Glutamatergic neuron (in vitro differentiated cells): ENCODE measurements at regions not wholly inside any gene's neighbourhood (a gene's known extent, or its start where the extent isn't known, plus 50 kb on each side); places are given as distances from the start of the nearest gene placed in this dataset.

ENCODE experiments used
- DNase-seq: peaks from one replicate; pipeline ENCODE4 v3.0.0; 2022
- H3K27ac Mint-ChIP-seq: one replicate; pipeline ENCODE4 v1.8.0; 2020; ENCODE audit warnings: mild to moderate bottlenecking, mixed read lengths, inconsistent platforms; ENCODE audit not compliant: unreplicated experiment
- H3K27me3 Mint-ChIP-seq: one replicate; pipeline ENCODE4 v1.8.0; 2020; ENCODE audit warnings: mild to moderate bottlenecking, moderate library complexity, mixed read lengths, inconsistent platforms; ENCODE audit not compliant: unreplicated experiment
- H3K36me3 Mint-ChIP-seq: one replicate; pipeline ENCODE4 v1.8.0; 2020; ENCODE audit warnings: mild to moderate bottlenecking, mixed read lengths, inconsistent platforms; ENCODE audit not compliant: unreplicated experiment
- H3K4me1 Mint-ChIP-seq: one replicate; pipeline ENCODE4 v1.8.0; 2020; ENCODE audit warnings: mild to moderate bottlenecking, low read depth, mixed read lengths, inconsistent platforms; ENCODE audit not compliant: unreplicated experiment
- H3K4me3 Mint-ChIP-seq: one replicate; pipeline ENCODE4 v1.8.0; 2020; ENCODE audit warnings: mild to moderate bottlenecking, mixed read lengths, inconsistent platforms; ENCODE audit not compliant: unreplicated experiment
- H3K9me3 Mint-ChIP-seq: one replicate; pipeline ENCODE4 v1.8.0; 2020; ENCODE audit warnings: mild to moderate bottlenecking, moderate library complexity, mixed read lengths, inconsistent platforms; ENCODE audit not compliant: unreplicated experiment
- TF ChIP-seq, protein P1 (sequence below): fragments of 200-600 bp; sonication (generic); IDR thresholded peaks from one replicate; pipeline ENCODE4 v1.5.0; 2021; ENCODE audit not compliant: partially characterized antibody, unreplicated experiment

DNA sequence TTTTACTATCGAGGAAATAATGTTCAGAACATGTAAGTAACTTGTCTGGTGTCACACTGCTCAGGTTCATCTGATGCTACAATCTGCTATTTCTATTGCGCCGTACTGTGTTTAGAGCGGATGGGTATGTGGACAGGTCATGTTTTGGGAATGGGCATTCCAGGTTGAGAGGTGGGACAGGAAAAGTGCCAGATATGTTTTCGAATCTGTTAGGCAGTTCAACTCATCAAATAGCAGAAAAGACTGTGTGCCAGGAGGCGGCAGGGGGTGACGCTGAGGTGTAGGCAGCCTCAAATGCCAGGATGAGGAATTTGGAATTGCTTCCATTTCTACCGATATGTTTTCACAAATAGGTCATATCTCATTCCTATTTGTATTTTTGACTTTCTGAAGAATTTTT lies 123.8 kb downstream of the HRH4 start:
- TF ChIP-seq, protein P1, sequence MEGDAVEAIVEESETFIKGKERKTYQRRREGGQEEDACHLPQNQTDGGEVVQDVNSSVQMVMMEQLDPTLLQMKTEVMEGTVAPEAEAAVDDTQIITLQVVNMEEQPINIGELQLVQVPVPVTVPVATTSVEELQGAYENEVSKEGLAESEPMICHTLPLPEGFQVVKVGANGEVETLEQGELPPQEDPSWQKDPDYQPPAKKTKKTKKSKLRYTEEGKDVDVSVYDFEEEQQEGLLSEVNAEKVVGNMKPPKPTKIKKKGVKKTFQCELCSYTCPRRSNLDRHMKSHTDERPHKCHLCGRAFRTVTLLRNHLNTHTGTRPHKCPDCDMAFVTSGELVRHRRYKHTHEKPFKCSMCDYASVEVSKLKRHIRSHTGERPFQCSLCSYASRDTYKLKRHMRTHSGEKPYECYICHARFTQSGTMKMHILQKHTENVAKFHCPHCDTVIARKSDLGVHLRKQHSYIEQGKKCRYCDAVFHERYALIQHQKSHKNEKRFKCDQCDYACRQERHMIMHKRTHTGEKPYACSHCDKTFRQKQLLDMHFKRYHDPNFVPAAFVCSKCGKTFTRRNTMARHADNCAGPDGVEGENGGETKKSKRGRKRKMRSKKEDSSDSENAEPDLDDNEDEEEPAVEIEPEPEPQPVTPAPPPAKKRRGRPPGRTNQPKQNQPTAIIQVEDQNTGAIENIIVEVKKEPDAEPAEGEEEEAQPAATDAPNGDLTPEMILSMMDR: no peak
- Mint-ChIP-seq H3K4me1 (no peaks in the 10 kb centered on the region), H3K36me3 (no peaks in the 10 kb centered on the region), H3K27me3 (no peaks in the 10 kb centered on the region), H3K4me3 (no peak overlapping the region), H3K9me3 (no peaks in the 10 kb centered on the region), H3K27ac (no peak overlapping the region)
- DNase-seq: no peak

GRCh38 chr18:24584813-24585212 lies 124.4 kb downstream of the HRH4 start:
- Mint-ChIP-seq H3K27me3 (no peaks in the 10 kb centered on the region), H3K9me3 (no peaks in the 10 kb centered on the region), H3K4me1 (no peaks in the 10 kb centered on the region), H3K27ac (no peak overlapping the region), H3K36me3 (no peaks in the 10 kb centered on the region), H3K4me3 (no peak overlapping the region)
- TF ChIP-seq, protein P1: no peak
- no peak for DNase-seq

DNA sequence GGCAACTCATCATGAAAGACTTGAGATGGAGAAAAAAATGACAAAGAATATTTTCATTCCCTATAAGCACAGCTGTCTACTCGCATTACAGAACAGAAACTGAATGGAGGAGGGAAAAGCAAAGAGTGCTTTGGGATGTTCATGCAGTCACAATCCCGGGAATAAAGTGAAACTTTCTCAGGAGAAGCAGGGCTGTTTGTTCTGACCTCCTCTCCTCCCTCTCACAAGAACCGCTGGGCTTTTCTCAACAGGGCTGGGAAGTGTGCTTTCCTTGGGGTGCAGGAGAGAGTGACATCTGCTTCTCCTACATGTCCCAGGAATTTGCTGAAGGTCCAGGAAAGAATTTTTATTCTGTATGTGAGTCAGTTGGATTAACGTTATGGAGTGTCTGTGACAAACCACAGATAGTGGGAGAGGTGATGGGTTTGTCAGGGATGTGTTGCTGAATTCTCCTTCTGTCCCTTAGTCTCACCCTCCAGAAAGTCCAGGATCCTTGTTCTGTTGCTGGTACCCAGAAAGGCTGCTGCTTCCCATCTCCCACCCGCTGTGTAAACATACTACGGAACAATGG lies 125.6 kb downstream of the HRH4 start:
- Mint-ChIP-seq H3K9me3 (peaks cover 2% of the 10 kb centered on the region), H3K4me3 (no peak overlapping the region), H3K27ac (no peak overlapping the region), H3K36me3 (peaks cover 5% of the 10 kb centered on the region), H3K27me3 (no peaks in the 10 kb centered on the region), H3K4me1 (no peaks in the 10 kb centered on the region)
- no peak for DNase-seq
- TF ChIP-seq, protein P1: no peak

DNA sequence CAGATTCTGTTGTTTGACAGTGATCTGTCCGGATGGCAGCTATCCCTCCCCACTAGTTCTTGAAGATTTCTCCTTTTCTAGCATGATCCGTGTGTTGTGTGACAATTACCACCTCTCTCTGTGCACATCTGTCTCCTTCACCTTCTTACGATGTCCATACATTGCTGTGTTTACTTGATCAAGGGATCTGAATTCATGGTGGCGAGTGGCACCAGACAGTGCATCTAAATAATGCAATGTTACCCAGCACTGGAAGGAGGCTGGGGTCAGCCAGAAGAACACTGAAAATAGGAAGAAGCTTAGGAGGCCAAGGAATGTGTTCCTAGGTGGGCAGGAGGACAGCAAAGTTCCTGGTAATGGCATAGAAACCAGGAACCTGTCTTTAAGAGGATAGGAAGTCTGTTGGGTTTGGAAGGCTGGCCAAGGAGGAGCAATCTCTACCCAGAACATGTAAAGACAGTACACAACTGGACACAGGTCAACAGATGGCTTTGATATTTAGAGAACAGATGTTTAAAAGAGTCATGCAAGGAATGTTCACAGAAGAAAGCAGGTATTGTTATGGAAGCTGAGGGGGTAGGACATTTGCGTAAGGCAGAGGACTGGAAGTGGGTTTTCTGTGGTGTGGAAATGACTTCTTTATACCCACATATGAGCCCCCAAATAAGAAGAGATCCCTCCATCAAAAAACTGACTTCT lies 126.4 kb downstream of the HRH4 start:
- Mint-ChIP-seq H3K9me3 (peaks cover 8% of the 10 kb centered on the region), H3K27me3 (no peaks in the 10 kb centered on the region), H3K4me1 (no peaks in the 10 kb centered on the region), H3K4me3 (no peak overlapping the region), H3K36me3 (peaks cover 11% of the 10 kb centered on the region), H3K27ac (no peak overlapping the region)
- TF ChIP-seq, protein P1: no peak
- DNase-seq: no peak

DNA sequence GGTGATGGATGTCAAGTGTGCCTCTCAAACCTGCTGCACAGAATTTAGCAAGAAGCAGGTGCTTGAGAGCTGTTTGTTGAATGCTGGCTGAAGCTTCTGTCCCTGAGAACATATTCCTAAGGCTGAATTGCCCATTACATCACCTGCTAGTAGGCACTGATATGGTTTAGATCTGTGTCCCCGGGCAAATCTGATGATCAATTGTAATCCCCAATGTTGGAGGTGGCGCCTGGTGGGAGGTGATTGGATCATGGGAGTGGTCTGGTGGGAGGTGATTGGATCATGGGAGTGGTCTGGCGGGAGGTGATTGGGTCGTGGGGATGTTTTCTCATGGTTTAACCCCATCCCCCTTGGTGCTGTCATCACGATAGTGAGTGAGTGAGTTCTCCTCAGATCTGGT lies 128.0 kb downstream of the HRH4 start:
- Mint-ChIP-seq H3K27ac (no peak overlapping the region), H3K36me3 (peaks cover 16% of the 10 kb centered on the region), H3K27me3 (no peaks in the 10 kb centered on the region), H3K9me3 (peaks cover 10% of the 10 kb centered on the region), H3K4me1 (no peaks in the 10 kb centered on the region), H3K4me3 (no peak overlapping the region)
- TF ChIP-seq, protein P1: no peak
- DNase-seq: no peak
